ENCODE measurements at regions not wholly inside any gene's neighbourhood (a gene's known extent, or its start where the extent isn't known, plus 50 kb on each side); places are given as distances from the start of the nearest gene placed in this dataset.
"Not testable (repeated sequence)": the region's sequence is repeated elsewhere in the genome, so short reads cannot be mapped to it uniquely, and the experiment has no call there.

- H3K36me3 ChIP-seq (ENCODE audit: insufficient read depth, low read length); H2AFZ ChIP-seq (ENCODE audit: low read depth, low read length); H3K9me3 ChIP-seq (ENCODE audit: low read length); H3K4me3 ChIP-seq (ENCODE audit: low read length); H3K27me3 ChIP-seq (ENCODE audit: insufficient read depth, low read length): not testable (repeated sequence)
- H3K4me1 ChIP-seq (ENCODE audit: insufficient read depth, low read length): peaks cover 17% of the 10 kb centered on the region
These were observed 281.7 kb upstream of the SFSWAP start for GRCh38 chr12:131429221-131429620.

DNA sequence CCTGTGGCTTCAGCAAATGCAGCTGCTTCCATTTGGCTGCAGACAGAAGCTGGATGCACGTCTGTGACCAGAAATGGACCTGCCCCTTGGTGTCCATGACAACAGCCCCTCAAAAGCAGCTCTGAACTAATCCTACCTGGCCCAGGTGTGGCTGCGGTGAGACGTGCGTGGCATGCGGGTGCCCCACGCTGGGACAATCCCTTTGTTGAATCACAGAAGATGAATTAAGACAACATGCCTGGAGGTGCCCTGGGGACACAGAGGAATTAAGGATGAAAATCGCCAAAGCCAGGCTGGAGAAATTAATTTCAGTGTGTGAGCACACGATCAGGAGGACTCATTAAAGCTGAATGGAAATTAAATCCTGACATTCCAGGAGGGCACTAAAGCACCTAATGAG is 281.2 kb upstream of the SFSWAP start:
- not testable (repeated sequence) for H3K27me3 ChIP-seq (ENCODE audit: insufficient read depth, low read length); H2AFZ ChIP-seq (ENCODE audit: low read depth, low read length); H3K36me3 ChIP-seq (ENCODE audit: insufficient read depth, low read length); H3K9me3 ChIP-seq (ENCODE audit: low read length); H3K4me3 ChIP-seq (ENCODE audit: low read length)
- H3K4me1 ChIP-seq (ENCODE audit: insufficient read depth, low read length): peaks cover 22% of the 10 kb centered on the region

DNA sequence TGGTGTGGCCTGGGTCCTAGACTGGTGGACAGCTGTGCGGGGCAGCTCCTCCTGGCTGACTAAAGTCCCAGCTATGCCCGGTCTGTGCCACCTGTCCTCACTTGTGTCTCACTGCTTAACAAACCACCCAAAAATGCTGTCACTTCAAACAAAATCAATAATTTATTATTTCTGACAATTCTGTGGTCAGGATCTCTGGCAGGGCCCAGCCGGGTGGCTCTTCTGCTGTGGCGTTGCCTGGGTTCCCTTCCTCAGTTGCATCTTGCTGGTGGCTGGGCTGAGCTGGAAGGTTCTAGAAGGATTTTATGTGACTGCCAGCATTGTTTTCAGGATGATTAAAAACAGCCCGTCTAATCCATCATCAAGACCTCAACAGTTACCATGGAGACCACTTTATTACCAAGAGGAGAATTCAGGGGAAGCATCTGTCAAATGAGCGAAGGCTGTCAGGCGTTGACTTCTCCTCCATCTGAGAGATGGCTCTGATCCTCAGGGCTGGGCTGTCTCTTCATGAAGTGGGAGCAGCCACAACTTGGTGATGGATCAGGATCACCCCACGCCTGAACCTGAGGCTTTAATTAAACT is 280.6 kb upstream of the SFSWAP start:
- no peaks in the 10 kb centered on the region for H3K36me3 ChIP-seq (ENCODE audit: insufficient read depth, low read length)
- no peak overlapping the region for H3K4me3 ChIP-seq (ENCODE audit: low read length)
- H3K27me3 ChIP-seq (ENCODE audit: insufficient read depth, low read length): no peaks in the 10 kb centered on the region
- no peak overlapping the region for H2AFZ ChIP-seq (ENCODE audit: low read depth, low read length)
- H3K9me3 ChIP-seq (ENCODE audit: low read length): peaks cover 6% of the 10 kb centered on the region
- H3K4me1 ChIP-seq (ENCODE audit: insufficient read depth, low read length): peaks cover 26% of the 10 kb centered on the region

DNA sequence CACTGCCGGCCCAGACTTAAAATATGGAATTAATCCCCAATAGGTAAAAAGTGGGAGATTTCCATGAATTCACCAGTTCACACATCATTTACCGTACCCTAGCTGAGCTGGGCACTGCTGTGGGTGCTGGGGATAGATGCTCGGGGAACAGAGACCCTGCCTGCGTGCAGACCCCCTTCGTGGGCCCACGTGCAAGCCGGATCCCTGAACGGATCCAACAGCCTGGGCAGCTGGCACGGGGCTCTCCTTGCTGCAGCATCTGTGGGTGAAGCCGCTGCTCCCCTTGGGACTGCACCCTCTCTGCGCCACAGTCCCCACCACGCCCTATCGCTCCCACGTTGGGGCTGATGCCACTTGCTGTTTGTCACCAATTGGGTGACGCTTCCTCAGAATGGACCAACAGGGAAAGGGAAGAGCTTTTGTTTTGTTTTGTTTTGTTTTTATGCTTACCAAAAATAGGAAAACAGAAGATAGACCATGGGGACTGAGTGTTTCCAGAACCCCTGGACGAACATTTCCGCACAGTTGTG is 279.7 kb upstream of the SFSWAP start:
- not testable (repeated sequence) for H3K9me3 ChIP-seq (ENCODE audit: low read length); H3K4me3 ChIP-seq (ENCODE audit: low read length); H3K27me3 ChIP-seq (ENCODE audit: insufficient read depth, low read length); H2AFZ ChIP-seq (ENCODE audit: low read depth, low read length); H3K36me3 ChIP-seq (ENCODE audit: insufficient read depth, low read length)
- peaks cover 26% of the 10 kb centered on the region for H3K4me1 ChIP-seq (ENCODE audit: insufficient read depth, low read length)

GRCh38 chr12:131432532-131433260 is 278.2 kb upstream of the SFSWAP start:
- Histone ChIP-seq H2AFZ (ENCODE audit: low read depth, low read length) (no peak overlapping the region), H3K36me3 (ENCODE audit: insufficient read depth, low read length) (no peaks in the 10 kb centered on the region), H3K9me3 (ENCODE audit: low read length) (no peaks in the 10 kb centered on the region), H3K27me3 (ENCODE audit: insufficient read depth, low read length) (no peaks in the 10 kb centered on the region), H3K4me1 (ENCODE audit: insufficient read depth, low read length) (peaks cover 29% of the 10 kb centered on the region), H3K4me3 (ENCODE audit: low read length) (no peak overlapping the region)

- no peak overlapping the region for H3K4me3 ChIP-seq (ENCODE audit: low read length)
- no peaks in the 10 kb centered on the region for H3K36me3 ChIP-seq (ENCODE audit: insufficient read depth, low read length)
- peaks cover 29% of the 10 kb centered on the region for H3K4me1 ChIP-seq (ENCODE audit: insufficient read depth, low read length)
- H3K9me3 ChIP-seq (ENCODE audit: low read length): no peaks in the 10 kb centered on the region
- no peak overlapping the region for H2AFZ ChIP-seq (ENCODE audit: low read depth, low read length)
- no peaks in the 10 kb centered on the region for H3K27me3 ChIP-seq (ENCODE audit: insufficient read depth, low read length)
These were observed 276.4 kb upstream of the SFSWAP start for GRCh38 chr12:131434208-131435125.

- Histone ChIP-seq H3K4me3 (ENCODE audit: low read length) (no peak overlapping the region), H3K4me1 (ENCODE audit: insufficient read depth, low read length) (peaks cover 18% of the 10 kb centered on the region), H3K27me3 (ENCODE audit: insufficient read depth, low read length) (no peaks in the 10 kb centered on the region), H2AFZ (ENCODE audit: low read depth, low read length) (no peak overlapping the region), H3K36me3 (ENCODE audit: insufficient read depth, low read length) (no peaks in the 10 kb centered on the region), H3K9me3 (ENCODE audit: low read length) (no peaks in the 10 kb centered on the region)
These were observed 273.8 kb upstream of the SFSWAP start for GRCh38 chr12:131436922-131437705.

DNA sequence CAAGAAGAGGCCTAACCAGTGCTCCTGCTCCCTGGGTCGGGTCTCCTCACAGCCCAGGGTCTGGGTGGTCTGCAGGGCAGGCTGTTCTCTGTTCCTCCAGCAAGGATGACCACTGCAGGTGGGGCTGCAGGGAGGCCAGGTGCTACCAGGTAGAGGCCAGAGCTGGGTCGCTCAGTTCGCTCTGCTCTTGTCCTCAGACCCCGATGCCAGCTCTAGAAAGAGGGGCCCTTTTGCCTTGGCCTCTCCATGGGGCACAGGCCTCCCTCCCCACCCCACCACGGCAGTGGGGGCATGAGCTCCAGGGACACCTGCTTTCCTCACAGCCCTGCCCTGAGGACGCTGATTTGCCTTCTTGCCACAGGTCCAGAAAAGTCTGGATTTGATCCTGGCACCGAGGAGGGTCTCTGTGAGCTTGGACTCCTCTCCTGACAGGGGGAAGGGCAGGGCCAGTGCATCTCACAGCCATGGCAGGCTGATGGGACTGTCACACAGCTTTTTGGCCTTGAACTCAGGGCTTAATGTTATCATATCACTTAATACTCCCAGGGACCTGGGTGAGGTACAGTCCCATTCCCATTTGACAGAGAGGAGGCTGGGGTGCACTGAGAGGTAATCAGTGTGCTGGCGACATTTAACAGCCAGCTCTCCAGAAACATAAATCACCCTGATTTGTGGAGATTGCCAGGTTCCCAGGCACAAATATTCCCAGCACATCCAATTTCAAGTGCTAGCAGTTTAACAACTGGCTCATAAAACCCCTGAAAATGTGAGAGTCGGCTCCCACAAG is 273.0 kb upstream of the SFSWAP start:
- Histone ChIP-seq H3K4me1 (ENCODE audit: insufficient read depth, low read length) (peaks cover 13% of the 10 kb centered on the region), H3K4me3 (ENCODE audit: low read length) (no peak overlapping the region), H3K27me3 (ENCODE audit: insufficient read depth, low read length) (no peaks in the 10 kb centered on the region), H3K36me3 (ENCODE audit: insufficient read depth, low read length) (no peaks in the 10 kb centered on the region), H2AFZ (ENCODE audit: low read depth, low read length) (no peak overlapping the region), H3K9me3 (ENCODE audit: low read length) (no peaks in the 10 kb centered on the region)

GRCh38 chr12:131438493-131438835 is 272.4 kb upstream of the SFSWAP start:
- H3K9me3 ChIP-seq (ENCODE audit: low read length); H3K27me3 ChIP-seq (ENCODE audit: insufficient read depth, low read length); H2AFZ ChIP-seq (ENCODE audit: low read depth, low read length); H3K36me3 ChIP-seq (ENCODE audit: insufficient read depth, low read length); H3K4me3 ChIP-seq (ENCODE audit: low read length): not testable (repeated sequence)
- peaks cover 13% of the 10 kb centered on the region for H3K4me1 ChIP-seq (ENCODE audit: insufficient read depth, low read length)

DNA sequence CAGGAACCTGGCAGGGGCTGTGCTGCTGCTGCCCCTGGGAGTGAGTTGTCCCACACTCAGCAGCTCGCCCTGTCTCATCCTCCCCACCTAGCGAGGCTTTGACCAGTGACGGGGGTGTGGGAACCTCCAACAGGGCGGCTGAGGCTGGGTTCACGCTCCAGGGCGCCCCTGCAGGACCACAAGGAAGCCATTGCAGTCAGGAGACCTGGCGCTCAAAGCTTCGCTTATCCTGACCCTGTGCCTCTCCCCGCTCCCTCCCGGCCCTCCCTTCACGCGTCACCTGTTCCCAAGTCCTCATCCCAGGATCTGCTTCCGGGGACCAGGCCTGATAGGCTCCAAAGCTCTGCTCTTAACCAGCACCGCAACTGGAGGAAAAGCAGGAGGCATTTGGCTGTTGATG is 272.0 kb upstream of the SFSWAP start:
- Histone ChIP-seq H2AFZ (ENCODE audit: low read depth, low read length) (no peak overlapping the region), H3K27me3 (ENCODE audit: insufficient read depth, low read length) (no peaks in the 10 kb centered on the region), H3K9me3 (ENCODE audit: low read length) (no peaks in the 10 kb centered on the region), H3K4me1 (ENCODE audit: insufficient read depth, low read length) (peaks cover 13% of the 10 kb centered on the region), H3K36me3 (ENCODE audit: insufficient read depth, low read length) (no peaks in the 10 kb centered on the region), H3K4me3 (ENCODE audit: low read length) (no peak overlapping the region)

DNA sequence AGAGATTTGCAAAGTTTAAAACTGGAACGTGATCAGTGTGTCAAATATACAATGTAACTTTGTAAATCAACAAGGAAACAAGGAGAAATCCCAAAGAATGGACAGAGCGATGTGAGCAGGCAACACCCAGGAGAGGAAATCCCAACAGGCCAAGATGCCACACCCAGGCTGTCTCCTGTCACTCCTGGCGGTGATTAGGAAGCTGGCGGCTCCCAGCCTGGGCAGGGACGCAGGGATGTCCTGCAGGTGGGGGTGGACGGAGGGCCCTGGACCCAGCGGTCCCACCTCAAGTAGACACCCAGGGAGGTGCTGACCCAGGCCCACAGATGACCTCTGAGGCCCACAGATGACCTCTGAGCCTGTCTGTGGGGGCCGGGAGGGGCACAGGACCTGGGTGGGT is 271.1 kb upstream of the SFSWAP start:
- H2AFZ ChIP-seq (ENCODE audit: low read depth, low read length); H3K27me3 ChIP-seq (ENCODE audit: insufficient read depth, low read length); H3K4me3 ChIP-seq (ENCODE audit: low read length); H3K9me3 ChIP-seq (ENCODE audit: low read length); H3K36me3 ChIP-seq (ENCODE audit: insufficient read depth, low read length); H3K4me1 ChIP-seq (ENCODE audit: insufficient read depth, low read length): not testable (repeated sequence)

All from neuron (in vitro differentiated cells).